ENCODE measurements at regions not wholly inside any gene's neighbourhood (a gene's known extent, or its start where the extent isn't known, plus 50 kb on each side); places are given as distances from the start of the nearest gene placed in this dataset.

DNA sequence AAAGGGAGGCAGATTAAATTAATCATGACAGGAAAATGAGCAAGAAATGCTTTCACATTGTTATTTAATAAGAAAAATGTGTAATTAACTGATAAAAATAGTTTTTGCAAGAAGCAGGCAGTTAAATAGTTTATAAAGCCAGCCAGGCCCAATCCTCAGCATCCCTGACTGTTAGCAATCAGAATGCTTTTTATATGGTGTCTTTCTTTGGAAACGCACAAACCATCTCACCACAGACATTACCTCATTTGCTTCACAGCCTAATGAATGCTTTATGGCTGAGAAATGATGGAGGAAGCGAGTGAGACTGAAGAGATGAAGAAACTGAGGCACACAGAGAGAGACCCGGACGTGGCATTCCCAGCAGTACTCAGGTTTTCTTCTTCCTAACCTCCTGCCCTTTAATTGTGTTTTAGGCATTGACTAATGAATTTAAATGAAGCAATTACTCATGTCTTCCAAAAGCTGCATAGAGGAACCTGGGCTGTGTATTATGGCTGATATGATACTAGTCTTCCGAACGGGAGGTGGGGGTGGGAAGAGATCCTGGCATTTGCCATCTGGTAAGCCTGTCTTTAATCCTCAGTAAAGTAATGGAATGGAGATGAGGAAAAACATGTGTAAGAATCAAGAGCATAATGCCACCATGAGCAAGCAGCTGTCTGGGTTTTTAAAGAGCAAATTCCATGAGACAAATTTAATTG, 116.1 kb upstream of the LMO4 start:
- TF ChIP-seq, protein P1, sequence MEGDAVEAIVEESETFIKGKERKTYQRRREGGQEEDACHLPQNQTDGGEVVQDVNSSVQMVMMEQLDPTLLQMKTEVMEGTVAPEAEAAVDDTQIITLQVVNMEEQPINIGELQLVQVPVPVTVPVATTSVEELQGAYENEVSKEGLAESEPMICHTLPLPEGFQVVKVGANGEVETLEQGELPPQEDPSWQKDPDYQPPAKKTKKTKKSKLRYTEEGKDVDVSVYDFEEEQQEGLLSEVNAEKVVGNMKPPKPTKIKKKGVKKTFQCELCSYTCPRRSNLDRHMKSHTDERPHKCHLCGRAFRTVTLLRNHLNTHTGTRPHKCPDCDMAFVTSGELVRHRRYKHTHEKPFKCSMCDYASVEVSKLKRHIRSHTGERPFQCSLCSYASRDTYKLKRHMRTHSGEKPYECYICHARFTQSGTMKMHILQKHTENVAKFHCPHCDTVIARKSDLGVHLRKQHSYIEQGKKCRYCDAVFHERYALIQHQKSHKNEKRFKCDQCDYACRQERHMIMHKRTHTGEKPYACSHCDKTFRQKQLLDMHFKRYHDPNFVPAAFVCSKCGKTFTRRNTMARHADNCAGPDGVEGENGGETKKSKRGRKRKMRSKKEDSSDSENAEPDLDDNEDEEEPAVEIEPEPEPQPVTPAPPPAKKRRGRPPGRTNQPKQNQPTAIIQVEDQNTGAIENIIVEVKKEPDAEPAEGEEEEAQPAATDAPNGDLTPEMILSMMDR (conservative IDR thresholded peaks at IDR 0.05; ENCODE audit: low read depth, low read length), result no peak
- Histone ChIP-seq H2AFZ (ENCODE audit: low read depth) (no peak overlapping the region), H3K27me3 (ENCODE audit: insufficient read depth, low read depth) (no peaks in the 10 kb centered on the region), H3K4me1 (ENCODE audit: low read depth, poor library complexity, severe bottlenecking) (no peaks in the 10 kb centered on the region), H4K20me1 (ENCODE audit: insufficient read depth) (no peaks in the 10 kb centered on the region), H3K36me3 (ENCODE audit: insufficient read depth) (no peaks in the 10 kb centered on the region), H3K9ac (no peak overlapping the region), H3K27ac (no peak overlapping the region), H3K79me2 (ENCODE audit: insufficient read depth, low read depth) (no peaks in the 10 kb centered on the region), H3K4me3 (IDR thresholded peaks at IDR 0.05; ENCODE audit: insufficient read depth, low read depth, low read length) (no peak overlapping the region), H3K4me2 (no peak overlapping the region)

DNA sequence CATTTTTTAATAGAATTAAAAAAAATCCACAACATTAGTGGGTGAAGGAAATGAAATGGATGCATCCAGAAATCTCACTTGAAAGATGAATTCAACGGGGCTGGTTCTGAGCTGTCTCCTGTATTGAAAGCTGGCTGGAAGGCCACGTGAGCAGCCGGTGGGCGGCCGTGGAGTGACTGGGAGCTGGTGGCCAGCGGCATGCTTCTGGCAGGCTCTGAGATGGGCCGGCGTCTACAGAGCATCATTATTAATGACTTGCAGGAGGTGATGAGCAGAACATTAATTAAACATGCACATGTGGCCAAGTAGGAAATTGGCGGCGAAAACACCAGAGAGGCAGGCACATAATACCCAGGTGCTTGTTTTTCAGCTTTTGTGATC, 115.6 kb upstream of the LMO4 start:
- Histone ChIP-seq H3K4me1 (ENCODE audit: low read depth, poor library complexity, severe bottlenecking) (no peaks in the 10 kb centered on the region), H4K20me1 (ENCODE audit: insufficient read depth) (no peaks in the 10 kb centered on the region), H2AFZ (ENCODE audit: low read depth) (no peak overlapping the region), H3K79me2 (ENCODE audit: insufficient read depth, low read depth) (no peaks in the 10 kb centered on the region), H3K27ac (no peak overlapping the region), H3K4me3 (IDR thresholded peaks at IDR 0.05; ENCODE audit: insufficient read depth, low read depth, low read length) (no peak overlapping the region), H3K4me2 (no peak overlapping the region), H3K9ac (no peak overlapping the region), H3K27me3 (ENCODE audit: insufficient read depth, low read depth) (no peaks in the 10 kb centered on the region), H3K36me3 (ENCODE audit: insufficient read depth) (no peaks in the 10 kb centered on the region)
- TF ChIP-seq, protein P1 (conservative IDR thresholded peaks at IDR 0.05; ENCODE audit: low read depth, low read length), result no peak

DNA sequence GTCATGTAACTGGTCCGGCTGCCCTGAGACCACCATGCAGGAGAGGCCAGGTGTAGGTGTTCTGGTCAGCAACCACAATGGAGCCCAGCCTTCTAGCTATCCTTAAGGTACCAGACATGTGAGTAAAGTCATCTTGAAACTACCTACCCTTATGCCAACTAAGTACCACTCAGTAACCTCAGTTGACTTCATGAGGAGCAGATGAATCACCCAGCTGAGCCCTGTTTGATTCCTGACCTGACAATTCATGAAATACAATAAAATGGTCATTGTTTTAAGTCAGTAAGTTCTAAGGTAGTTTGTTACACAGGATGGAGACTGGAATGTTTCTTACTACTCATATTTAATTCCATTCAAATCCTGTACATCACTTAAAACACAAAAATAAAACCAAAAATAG, 113.1 kb upstream of the LMO4 start:
- Histone ChIP-seq H2AFZ (ENCODE audit: low read depth) (no peak overlapping the region), H3K79me2 (ENCODE audit: insufficient read depth, low read depth) (no peaks in the 10 kb centered on the region), H4K20me1 (ENCODE audit: insufficient read depth) (no peaks in the 10 kb centered on the region), H3K4me1 (ENCODE audit: low read depth, poor library complexity, severe bottlenecking) (peaks cover 14% of the 10 kb centered on the region), H3K27me3 (ENCODE audit: insufficient read depth, low read depth) (no peaks in the 10 kb centered on the region), H3K4me3 (IDR thresholded peaks at IDR 0.05; ENCODE audit: insufficient read depth, low read depth, low read length) (no peak overlapping the region), H3K27ac (no peak overlapping the region), H3K9ac (no peak overlapping the region), H3K36me3 (ENCODE audit: insufficient read depth) (no peaks in the 10 kb centered on the region), H3K4me2 (no peak overlapping the region)
- TF ChIP-seq, protein P1 (conservative IDR thresholded peaks at IDR 0.05; ENCODE audit: low read depth, low read length), result no peak

DNA sequence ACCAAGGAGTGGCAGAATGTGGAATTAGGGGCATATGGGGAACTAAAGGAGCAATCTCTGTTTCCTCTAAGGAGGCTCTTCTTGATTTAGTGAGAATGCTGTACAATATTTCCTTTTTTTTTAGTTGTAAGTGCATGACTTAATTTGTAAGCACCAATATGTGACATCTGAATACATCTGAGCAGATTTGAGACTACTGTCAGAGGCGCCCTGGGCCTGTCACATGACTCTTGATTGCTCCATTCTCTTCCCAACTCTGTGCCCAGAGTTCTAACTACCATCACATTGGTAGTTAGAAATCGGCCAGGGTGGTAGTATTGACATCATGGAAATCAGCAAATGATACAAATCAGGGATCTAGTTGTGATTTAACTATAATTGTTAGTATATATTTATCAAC, 110.1 kb upstream of the LMO4 start:
- Histone ChIP-seq H4K20me1 (ENCODE audit: insufficient read depth) (no peaks in the 10 kb centered on the region), H3K4me2 (no peak overlapping the region)

More for the DNA sequence above, 110.1 kb upstream of the LMO4 start:
- Histone ChIP-seq H3K9ac (no peak overlapping the region), H3K36me3 (ENCODE audit: insufficient read depth) (no peaks in the 10 kb centered on the region), H3K27ac (no peak overlapping the region), H3K4me1 (ENCODE audit: low read depth, poor library complexity, severe bottlenecking) (peaks cover 14% of the 10 kb centered on the region), H3K79me2 (ENCODE audit: insufficient read depth, low read depth) (no peaks in the 10 kb centered on the region), H2AFZ (ENCODE audit: low read depth) (no peak overlapping the region), H3K4me3 (IDR thresholded peaks at IDR 0.05; ENCODE audit: insufficient read depth, low read depth, low read length) (no peak overlapping the region), H3K27me3 (ENCODE audit: insufficient read depth, low read depth) (no peaks in the 10 kb centered on the region)
- TF ChIP-seq, protein P1 (conservative IDR thresholded peaks at IDR 0.05; ENCODE audit: low read depth, low read length), result no peak
